ENCODE measurements at regions not wholly inside any gene's neighbourhood (a gene's known extent, or its start where the extent isn't known, plus 50 kb on each side); places are given as distances from the start of the nearest gene placed in this dataset.

- TF ChIP-seq CTCF (IDR thresholded peaks at IDR 0.05; ENCODE audit: low read length) (no peak), EZH2phosphoT487 (IDR thresholded peaks at IDR 0.05; ENCODE audit: low read length) (no peak), EZH2 (optimal IDR thresholded peaks at IDR 0.05; ENCODE audit: low read depth, low read length) (no peak)
These were observed 259.6 kb upstream of the ATP2B1 start for GRCh38 chr12:89968151-89968700.
